GM21529 (cell line): ENCODE measurements at regions not wholly inside any gene's neighbourhood (a gene's known extent, or its start where the extent isn't known, plus 50 kb on each side); places are given as distances from the start of the nearest gene placed in this dataset.

ENCODE experiments used
- ATAC-seq: cut with Tn5 transposase; IDR thresholded peaks from one replicate; pipeline ENCODE4 v1.9.1; 2021; ENCODE audit not compliant: unreplicated experiment

DNA sequence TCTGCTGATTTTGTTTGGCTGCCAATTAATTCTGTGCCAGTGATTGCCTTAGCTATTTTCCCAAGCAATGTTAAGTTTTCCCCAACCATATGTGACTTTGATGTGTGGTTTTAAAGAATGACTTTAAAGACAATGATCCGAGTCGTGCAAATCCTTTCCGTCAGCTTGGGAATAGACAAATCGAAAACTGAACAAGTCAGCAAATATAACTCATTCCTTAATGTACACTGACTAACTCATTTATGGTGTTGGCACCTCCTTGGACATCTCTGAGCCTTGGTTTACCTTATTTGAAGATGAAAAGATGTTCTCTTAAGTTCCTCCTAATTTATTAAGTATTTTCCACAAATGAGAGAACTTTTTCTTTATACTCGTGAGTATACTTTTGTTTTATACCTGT is 249.4 kb upstream of the SLCO3A1 start:
- ATAC-seq: no peak

DNA sequence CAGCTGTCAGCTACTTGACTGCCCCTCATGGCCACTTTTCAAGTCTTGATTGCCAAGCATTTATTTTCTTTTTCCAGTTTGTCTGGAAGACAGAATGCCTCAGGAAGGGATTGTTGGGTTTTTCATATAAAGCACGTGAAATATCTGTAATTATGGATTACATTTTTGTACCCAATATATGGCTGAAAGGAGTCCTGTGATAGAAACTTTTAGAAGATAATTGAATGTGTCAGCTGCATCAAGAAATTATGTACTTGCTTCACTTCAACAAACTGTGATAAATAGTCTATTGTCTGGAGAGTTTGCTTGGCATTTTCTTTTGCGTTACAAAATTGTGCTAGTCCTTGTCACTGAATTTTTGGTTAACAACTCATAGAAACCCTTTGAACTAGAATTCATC is 247.9 kb upstream of the SLCO3A1 start:
- ATAC-seq: no peak

DNA sequence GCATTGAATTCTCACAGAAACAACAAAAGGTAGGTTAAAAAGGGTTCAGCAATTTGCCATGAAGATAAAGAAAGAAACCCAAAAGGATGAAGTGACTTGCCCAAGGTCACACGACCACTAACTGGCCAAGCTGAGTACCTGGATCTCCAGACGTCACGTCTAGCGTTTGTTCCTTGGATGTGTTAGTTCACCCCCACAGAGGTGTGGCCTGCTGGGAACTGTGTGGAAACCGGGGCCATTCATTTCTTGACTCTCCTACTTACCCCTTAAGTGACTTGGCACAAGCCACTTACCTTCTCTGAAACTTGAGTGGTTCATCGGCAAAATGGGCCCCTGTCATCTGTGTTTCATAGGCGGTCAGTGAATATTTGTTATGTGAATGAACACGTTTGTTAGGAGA is 244.3 kb upstream of the SLCO3A1 start:
- no peak for ATAC-seq

DNA sequence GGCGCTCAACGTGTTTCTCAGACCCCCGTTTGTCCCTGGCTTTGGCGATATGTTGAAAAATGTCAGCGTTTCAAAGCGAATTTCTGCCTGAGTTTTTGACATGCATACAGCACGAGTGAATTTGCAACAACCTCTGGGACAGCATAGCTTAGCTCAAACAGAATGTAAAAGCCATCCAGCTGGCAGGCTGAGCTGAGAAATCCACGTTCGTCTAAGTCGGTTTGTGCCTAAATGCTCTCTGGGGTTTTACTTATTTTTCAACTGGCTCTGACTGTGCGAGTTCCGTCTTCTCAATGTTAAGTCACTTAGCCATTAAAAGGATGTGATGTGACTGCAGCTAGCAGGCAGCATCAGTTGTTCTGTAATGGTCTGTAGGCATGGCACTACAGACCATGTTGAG is 243.5 kb upstream of the SLCO3A1 start:
- no peak for ATAC-seq

DNA sequence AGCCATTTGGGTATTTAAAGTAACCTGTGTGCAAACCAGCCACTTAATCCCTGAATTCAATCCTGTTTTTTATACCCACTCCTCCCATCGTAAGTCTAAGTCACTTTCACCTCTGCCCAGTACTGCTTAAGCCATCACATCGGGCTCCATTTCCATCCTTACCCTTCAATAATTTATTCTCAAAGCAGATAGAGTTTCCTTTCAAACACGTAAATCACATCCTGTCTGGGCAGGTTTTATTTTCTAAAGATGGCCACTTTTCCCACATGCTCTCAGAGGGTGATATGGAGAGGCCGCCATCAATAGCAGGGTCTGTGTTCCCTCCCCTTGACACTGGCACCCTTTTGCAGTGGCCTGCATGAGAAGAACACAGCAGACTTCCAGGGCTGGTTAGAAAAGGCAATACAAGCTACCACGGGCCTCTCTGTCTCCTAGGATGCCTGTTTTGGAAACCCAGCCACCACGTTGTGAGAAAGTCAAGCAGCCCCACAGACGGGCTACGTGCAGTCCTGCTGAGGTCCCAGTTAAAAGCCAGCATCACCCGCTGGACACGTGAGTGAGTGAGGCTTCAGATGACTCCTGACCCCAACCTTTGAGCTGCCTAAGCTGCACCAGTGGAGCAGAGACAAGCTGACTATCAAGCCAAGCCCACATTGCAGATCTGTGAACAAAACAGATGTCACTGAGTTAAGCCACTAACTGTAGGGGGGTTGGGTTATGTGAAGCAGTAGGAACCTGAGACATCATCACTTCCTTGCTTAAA is 241.8 kb upstream of the SLCO3A1 start:
- no peak for ATAC-seq

DNA sequence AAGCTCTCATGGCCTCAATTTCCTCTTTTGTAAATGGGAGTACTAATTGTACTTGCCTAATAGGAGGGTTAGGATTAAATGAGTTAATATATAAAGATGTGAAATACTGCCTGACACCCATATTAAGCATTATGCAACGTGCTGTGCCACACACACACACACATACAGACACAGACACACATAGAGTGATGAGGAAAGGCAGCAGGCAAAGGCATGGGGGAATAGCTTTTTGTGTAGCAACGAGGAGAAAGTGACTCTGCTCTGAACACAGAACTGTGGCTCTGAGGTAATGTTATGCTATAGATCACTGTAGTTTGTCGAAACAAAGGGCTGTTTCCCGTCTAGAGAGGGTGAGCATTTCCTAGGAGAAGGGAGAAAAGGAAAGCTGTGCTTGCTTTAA is 233.3 kb upstream of the SLCO3A1 start:
- no peak for ATAC-seq

DNA sequence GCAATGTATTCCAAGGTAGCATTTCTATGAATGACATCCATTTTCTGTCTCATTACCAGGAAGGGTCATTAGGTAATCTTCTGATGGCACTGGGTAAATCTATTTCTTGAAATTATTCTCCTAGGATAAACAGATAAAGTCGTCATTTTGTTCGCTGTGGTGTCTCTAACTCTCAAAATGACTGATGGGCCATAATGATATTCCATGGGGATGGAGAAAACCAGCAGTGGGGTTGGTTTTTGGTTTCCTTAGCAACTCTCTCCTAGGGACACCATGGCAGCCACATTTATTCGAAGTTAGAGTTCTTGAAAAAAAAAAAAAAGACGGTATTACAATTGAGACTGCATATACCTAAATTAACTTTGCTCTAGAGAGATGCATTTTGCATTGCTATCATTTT is 231.3 kb upstream of the SLCO3A1 start:
- no peak for ATAC-seq

DNA sequence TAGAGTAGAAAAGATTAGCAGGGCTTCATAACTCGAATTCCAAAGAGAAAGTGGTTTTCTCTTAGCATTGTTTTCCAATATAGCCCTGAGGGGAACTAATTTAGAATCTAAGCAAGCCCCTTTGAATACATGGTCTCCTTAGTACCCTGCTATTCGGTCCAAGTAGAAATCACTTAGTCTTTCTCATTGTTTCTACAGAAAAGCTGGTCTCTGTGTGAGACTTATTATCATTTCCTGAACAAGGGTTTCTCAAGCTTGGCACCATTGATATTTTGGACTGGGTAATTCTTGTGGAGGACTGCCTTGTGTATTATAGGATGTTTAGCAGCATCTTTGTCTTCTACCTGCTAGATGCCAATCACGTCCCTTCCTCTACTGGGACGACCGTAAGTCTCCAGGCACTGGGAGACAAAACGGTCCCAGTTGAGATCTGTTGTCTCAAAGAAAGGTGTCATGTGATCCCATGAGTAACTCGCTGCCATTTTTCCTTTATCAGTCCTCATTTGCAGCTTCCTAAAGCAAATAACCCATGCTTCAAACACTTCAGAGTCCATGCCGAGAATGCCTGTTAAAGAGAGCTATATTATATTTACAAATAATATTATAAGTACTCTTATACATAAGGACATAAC is 230.7 kb upstream of the SLCO3A1 start:
- no peak for ATAC-seq

DNA sequence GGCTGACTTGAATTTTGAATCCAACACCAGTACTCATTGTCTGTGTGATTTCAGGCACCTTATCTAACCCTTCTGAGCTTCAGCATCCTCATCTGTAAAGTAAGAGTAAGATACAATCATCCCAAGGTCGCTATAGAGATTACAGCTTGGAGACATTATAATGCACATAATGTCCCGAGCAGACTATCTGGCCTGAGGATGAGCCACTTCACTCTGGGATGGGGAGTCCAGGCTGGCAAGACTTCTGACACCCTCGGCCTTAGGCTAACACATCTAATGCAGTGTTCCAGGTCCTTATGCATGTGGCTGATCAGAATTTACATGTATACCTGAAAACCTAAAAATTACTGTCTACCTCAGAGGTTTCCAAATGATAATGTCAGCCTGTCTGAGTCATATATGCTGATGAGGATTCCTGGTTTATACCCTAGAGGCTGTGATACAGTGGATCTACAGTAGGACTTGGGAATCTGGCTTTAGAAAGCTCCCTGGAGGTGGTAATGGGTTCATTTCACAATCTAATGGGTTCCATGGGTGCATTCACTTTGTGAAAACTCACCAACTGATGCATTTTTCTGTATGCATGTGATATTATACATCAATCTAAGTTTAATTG is 229.0 kb upstream of the SLCO3A1 start:
- ATAC-seq: no peak

DNA sequence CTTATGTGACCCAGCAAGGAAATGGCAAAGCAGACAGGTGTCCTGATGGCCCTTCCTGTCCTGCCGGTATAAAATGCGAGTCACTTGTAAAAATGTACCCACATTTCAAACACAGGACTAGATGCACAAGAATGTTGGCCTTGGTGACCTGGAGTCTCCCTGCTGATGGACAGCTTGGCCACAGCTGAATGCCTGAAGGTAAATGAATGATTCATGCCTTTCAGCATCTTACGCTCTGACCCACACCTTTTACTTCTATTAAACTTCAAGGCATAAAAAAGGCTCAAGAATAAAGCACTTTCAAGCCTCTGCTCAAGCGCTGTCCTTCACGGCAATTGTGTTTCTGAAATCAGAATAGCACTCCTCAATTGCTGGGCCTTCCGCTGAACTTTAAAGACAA is 228.0 kb upstream of the SLCO3A1 start:
- no peak for ATAC-seq

DNA sequence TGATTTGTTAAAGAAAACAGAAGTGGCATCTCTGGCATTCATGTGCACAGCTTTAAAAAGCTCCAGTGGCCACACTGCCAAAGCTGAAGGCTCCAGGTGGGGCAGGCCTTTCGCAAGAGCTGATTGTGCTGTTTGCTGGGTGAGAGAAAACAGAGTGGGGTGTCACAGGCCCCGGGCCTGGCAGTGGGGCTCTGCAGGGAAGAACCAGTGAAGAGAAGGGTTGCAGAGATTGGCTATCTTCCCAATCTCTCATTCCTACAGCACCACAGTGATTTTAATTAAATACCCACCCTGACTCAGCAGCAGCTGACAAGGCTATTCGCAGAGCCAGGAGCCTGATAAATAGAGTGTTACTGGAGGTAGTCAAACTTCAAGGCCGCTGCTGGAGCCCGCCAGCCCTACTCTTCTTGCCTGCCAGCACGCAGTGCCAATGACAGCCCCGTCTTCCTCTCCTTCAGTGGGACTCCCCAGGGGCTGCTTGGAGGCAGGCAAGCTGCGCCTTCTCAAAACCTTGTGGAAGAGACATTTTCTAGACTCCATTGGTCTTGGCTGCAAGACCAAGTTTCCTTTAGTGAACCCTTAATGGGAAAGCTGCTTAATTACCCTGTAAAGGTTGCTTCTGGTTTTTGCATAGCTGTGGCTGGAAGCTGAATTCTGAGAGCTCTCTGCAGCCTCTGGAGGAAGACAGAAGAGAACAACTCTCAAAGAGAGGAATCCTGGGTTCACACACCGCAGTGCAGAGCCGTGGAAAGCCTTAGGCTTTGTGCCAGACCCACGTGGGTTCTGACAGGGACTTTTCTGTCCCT is 225.8 kb upstream of the SLCO3A1 start:
- no peak for ATAC-seq

DNA sequence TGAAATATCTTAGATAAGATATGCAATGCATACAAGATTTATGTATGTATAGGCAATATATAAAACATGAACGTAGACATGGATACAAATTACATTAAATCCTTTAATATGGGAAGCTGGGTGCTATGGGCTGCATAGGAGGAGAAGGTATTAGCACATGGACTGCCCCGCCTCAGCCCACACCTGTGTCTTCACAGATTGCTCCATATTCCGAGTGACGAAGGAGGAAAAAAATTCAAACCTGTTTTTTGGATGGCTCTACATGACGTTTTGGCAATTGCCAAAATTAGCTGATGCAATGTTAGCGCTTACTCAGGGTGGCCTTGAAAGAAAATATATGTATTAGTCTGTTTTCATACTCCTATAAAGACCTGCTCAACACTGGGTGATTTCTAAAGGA is 223.4 kb upstream of the SLCO3A1 start:
- no peak for ATAC-seq

DNA sequence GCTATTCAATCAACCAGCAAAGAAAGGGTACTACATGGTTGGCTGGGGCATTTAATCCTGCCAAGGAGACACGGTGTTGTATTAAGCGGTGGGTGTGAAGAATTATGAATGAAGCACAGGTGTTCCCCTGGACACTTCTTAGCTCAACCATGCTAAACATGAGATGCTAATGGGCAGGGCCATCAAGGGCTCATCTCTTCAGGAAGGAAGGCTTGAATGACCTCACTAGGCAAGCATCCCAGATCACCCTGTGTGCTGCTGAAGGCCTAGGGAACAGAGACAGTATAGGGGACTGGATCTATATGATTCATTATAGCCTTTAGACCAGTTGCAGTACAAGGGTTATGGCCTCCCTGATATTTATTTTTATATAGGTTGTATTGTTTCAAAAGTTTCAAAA is 221.3 kb upstream of the SLCO3A1 start:
- ATAC-seq: no peak

DNA sequence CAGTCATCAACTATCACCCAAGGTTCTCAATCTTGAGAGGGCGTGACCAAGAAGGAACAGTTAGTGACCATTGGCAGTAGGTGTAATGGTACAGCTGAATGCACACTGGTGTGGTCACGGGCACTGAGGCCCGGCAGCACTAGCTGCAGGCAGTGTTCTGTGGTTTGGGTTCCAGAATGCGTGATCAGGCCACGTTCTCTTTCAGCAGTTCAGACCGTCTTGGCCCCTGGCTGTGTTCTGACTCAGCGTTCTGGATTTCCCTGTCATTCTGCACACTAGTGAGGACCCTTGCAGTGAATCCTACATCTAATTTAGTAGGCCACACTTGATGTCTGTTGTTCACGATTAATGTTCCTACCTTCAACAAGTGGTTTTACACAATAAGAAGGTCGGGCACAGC is 220.5 kb upstream of the SLCO3A1 start:
- no peak for ATAC-seq

DNA sequence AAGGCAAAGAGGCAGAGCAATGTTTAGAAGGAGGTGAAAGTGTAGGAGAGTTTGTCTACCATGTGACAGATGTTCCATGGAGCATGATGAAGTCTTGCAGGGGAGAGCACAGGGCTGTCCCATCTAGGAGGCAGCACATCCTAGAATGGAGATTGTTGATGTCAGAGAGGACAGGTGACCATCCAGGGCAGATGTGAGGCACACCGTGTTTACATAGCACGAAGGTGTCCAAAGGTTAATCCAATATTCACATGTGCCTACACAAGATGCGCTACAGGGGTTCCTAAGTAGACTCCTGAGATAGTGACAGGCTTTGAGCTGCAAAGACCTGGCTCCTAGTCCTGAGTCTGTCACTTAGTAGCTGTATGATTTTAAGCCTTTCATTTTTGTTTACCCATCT is 219.3 kb upstream of the SLCO3A1 start:
- no peak for ATAC-seq

DNA sequence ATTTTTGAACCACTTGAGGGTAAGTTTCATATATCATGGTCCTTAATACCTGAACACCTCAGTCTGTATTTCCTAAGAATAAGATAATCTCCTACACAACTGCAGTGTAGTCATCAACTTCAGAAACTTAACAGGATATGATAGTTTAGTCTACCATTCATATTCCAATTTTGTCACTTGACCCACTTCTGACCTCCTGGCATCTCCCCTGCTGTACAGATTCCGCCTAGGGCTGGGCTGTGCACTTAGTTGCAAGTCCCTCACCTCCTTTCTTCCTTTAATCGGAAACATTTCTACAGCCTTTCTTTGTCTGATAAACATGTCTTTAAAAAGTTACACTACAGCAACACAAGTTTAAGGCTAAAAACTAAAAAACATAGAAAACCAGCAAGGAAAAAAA is 218.4 kb upstream of the SLCO3A1 start:
- ATAC-seq: no peak

DNA sequence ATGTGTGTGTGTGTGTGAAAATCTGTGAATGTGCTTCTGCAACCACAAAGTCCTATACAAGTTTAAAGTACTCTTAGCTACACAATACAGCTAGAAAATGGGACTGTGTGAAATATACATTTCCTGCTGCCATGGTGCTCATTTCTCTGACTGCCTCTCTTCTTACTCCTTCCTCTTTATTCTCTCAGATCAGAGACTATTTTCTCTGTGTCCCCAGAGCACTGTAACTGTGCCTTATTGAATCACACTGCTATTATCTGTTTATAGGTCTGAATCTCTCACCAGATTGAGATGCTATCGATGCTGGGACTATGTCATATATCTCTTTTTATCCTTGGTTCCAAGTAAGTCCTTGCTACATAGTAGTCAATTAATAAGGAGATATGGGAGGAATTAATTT is 217.9 kb upstream of the SLCO3A1 start:
- ATAC-seq: no peak

DNA sequence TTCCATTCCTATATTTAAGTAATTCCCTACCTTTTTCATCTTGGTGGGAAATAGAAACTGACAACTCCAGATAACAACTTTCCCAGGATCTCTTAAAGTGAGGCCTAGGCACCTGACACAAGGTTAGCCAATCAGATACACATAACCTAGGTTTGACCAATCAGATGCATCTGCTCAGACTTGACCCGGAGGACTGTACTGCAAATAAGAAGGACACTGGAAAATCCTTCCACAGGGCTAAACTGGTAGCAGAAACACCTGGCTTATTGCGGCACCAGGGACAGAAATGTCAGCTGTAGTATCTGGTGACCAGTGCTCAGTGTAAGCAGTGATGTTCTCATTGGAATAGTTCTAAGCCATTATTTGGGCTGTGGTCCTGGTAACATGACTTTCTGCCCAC is 204.5 kb upstream of the SLCO3A1 start:
- ATAC-seq: no peak

DNA sequence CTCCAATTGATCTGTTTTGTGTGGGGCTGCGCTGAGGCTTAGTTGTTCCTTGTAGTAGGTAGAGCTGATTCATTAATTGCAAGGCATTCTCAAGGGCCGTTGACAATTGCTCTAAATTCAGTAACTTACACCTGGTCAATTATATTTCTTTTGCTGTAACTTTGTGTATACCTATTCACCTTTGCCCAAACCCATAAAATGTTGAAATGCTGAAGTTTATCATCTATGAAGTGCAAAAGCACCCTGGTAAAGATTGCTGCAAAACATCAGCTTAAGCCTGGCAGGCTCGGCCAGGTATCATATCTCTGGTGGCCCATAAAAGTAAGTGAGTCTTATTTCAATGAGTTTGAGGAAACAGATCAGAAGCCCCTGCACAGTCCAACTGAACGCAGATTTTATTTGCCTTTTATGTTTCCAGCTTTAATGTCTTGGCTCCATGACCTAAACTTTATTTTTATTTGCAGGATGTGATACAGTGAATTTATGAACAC is 203.6 kb upstream of the SLCO3A1 start:
- no peak for ATAC-seq

DNA sequence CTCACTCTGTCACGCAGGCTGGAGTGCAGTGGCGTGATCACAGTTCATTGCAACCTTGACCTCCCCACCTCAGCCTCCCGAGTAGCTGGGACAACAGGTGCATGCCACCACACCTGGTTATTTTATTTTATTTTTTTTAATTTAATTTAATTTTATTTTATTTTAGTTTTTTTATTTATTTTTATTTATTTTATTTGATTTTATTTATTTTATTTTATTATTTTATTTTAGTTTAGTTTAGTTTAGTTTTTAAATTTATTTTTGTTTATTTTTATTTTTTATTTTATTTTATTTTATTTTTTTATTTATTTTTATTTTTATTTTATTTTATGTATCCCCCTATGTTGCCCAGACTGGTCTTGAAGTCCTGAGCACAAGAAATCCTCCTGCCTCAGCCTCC is 202.3 kb upstream of the SLCO3A1 start:
- no peak for ATAC-seq

DNA sequence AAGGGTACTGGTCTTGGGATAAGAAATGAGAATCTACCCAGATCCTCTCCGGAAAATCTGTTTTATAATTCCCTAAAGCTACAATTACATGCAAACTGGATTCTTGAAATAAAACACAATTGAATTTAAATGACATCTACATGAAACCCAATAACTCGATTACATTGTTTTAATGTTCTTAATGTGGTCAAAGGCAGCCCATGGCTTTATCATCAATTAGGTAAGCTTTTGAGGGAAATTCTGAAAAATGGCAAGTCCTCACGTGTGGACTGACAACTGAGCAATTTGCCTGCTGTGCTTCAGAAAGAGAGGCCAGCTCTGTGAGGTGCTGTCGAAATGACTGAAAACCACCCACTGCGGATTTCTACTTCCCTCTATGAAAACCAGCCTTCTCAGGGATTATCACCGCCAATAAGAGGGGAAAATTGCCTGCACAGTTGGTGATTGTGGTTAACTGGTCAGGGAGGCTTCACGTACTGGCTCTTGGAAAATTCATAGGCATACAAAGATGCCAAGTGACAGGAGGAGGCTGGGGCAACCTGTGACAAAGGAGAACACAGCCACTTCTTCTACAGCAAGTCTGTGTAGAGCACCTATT is 200.8 kb upstream of the SLCO3A1 start:
- ATAC-seq: no peak
